TTC549 (cell line): ENCODE measurements at regions not wholly inside any gene's neighbourhood (a gene's known extent, or its start where the extent isn't known, plus 50 kb on each side); places are given as distances from the start of the nearest gene placed in this dataset.
"Not testable (repeated sequence)": the region's sequence is repeated elsewhere in the genome, so short reads cannot be mapped to it uniquely, and the experiment has no call there.

Experiments
- FAIRE-seq: peaks from 2 replicates; lab custom pipeline; 2012; peaks lifted over from hg19 to GRCh38; lab: Jason Lieb, UNC

GRCh38 chr5:123945548-123945947 is 433.6 kb downstream of the CSNK1G3 start:
- no peak for FAIRE-seq

DNA sequence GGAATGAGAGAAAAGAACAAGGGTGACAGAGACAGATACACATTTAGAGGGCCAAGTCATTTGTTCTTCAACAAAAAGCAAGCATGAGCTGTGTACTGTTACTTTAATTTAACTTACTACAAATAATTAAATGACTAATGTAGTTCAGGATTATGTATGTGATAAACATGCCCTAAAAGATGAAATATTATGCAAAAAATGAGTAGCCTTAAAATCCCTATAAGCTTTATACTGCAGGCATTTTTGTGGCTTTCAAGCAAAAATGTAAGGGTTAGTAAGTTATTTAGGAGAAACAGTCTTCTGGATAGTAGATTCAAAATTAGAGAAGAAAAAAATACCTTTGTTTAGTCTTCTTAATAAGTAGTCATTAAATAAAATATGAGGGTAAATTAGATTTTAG is 431.2 kb downstream of the CSNK1G3 start:
- no peak for FAIRE-seq

- no peak for FAIRE-seq
Measured at GRCh38 chr5:123940416-123940815, 428.4 kb downstream of the CSNK1G3 start.

DNA sequence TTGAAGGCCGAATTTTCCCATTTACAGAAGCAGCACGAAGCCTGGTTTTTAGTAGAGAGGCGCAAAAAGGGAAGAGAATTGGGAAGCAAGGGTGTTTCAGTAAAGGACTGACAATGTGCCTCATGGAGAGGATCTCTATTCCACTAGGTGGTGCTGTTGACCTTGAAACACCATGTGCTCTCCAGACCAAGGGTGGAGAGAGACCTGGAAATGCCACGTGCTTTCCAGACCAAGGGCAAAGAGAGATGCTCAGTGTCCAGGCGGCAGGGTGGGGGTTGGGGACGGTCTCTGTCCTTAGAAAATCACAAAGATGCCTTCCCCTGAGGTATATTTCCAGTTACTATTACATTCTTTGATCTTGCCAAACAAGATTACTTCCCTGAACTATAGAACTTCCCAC is 425.3 kb downstream of the CSNK1G3 start:
- FAIRE-seq, result peak; percentile 74

DNA sequence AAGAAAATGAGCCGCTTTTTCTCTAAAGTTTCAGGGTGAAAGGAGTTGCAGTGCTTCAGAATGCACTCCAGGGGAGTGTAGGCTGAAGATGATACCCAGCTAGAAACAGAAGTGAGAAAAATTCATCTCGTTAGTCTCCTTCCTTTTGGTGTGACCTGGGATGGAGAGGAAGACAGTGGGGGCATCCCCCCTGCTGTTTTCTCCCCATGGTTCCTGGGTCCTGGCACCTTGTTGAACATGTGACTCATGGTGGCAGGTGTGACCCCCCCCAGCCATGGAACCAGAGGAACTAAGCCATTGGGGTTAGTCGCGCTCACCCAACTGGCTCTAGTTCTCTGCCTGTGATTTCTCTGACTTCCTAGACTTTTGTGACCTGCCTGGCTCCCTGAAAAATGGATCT is 424.6 kb downstream of the CSNK1G3 start:
- FAIRE-seq, result no peak

GRCh38 chr5:123933812-123934211 is 421.8 kb downstream of the CSNK1G3 start:
- FAIRE-seq, result not testable (repeated sequence)

- no peak for FAIRE-seq
Measured at GRCh38 chr5:123929055-123929474, 417.1 kb downstream of the CSNK1G3 start.

GRCh38 chr5:123928401-123928800 is 416.4 kb downstream of the CSNK1G3 start:
- no peak for FAIRE-seq

GRCh38 chr5:123921193-123921592 is 409.2 kb downstream of the CSNK1G3 start:
- no peak for FAIRE-seq

GRCh38 chr5:123916345-123917121 is 404.6 kb downstream of the CSNK1G3 start:
- FAIRE-seq, result peak; percentile 82

- FAIRE-seq, result no peak
Measured at GRCh38 chr5:123914333-123914732, 402.4 kb downstream of the CSNK1G3 start.

- FAIRE-seq, result no peak
Measured at GRCh38 chr5:123907349-123907748, 395.4 kb downstream of the CSNK1G3 start.

DNA sequence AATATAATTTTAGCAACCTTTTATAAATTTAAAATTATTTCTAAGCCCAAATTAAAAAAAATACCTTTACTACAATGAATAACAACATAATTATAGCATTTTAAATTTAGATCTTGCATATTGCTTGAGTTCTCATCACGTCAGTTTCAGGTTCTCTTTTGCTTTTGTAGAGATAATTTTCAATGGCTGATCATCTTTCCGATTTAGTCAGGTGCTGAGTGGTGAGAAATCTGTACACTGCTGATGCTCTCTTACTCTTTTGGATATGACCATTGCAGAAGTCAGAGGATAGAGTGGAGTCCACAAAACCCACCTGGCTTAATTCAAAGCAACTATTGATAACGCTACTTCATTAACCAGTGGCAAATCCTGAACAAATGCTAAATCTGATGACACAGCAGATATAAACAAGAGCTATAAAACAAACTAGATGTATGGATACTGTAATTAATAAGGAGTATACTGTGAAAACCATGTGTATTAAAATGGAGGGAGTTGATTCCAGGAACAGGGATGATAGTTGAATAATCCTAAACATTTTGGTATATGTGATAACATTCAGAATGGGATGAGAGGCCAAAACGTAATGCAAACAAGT is 394.8 kb downstream of the CSNK1G3 start:
- FAIRE-seq, result no peak

DNA sequence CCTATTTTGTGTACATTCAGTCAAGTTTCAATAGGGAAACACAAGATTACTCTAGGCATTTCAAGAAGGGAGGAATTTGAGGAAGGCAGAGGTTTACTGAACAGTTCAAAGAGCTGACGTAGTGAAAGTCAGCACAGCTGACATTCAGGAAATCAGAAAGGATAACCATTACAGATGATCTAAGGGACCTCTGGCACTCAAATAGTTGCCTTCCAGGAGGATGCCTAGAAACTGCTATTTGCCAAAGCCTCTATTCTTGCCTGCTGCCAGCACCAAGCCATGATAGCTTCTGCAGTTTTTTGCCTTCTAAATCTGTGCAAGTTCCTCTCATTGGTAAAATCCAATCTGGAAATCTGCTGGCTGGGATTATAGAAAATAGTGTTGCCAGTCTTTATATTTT is 373.1 kb downstream of the CSNK1G3 start:
- no peak for FAIRE-seq

- peak; percentile 99 for FAIRE-seq
Measured at GRCh38 chr5:123882965-123883345, 371.0 kb downstream of the CSNK1G3 start.

GRCh38 chr5:123882319-123882964 is 370.5 kb downstream of the CSNK1G3 start:
- no peak for FAIRE-seq

- FAIRE-seq, result no peak
Measured at GRCh38 chr5:123881759-123882244, 369.8 kb downstream of the CSNK1G3 start.

GRCh38 chr5:123880875-123881274 is 368.9 kb downstream of the CSNK1G3 start:
- no peak for FAIRE-seq

DNA sequence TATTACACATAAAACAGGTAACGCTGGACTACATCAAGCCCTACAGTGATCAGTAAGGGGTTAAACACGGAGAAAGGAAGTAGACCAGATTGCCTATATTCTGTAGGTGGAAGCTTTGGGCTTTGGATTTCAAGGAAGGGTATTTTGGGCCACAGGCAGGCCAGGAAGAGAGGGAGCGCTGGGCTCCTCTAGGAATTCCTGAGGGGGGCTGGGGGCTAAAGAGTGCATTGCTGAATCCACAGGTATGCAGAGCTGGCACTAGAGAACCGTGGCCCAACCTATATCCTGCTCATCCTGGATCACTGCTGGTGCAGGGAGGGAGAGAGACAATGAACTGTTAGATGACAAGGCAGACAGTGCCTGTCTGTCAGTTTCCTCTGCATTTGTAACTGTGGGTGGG is 367.1 kb downstream of the CSNK1G3 start:
- FAIRE-seq, result no peak

- FAIRE-seq, result no peak
Measured at GRCh38 chr5:123876276-123876790, 364.4 kb downstream of the CSNK1G3 start.

DNA sequence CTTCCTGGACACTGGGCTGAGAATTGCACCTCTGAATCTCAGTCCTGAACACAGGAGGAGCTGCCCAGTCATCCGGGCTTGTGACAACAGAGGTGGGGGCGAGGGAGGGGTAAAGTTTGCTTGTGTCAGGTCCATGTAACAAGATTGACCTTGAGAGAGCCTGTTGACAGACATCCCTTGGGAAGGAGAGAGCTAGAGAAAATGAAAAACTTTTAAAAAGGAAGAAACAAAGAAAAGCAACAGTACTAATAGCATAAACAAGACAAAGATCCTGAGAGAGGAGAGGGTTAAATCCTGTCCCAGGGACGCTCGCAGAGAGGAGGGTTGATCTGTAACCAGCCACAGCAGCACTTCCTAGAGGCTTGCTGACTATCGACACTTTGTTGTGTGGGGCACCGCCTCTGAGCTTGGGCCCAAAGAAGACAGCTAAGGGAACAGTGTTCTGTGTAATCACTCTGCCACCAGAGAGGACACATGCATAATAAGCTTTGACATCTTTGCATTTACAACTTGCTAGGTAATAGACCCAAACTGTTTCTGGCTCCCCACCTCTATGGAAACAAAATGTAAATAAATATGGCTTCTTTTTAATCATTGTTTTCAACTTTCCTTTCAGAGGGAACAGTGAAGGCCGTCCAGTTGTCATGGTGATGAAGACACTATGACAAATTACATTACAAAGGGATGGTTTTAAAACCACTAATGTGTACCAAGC is 363.7 kb downstream of the CSNK1G3 start:
- no peak for FAIRE-seq

DNA sequence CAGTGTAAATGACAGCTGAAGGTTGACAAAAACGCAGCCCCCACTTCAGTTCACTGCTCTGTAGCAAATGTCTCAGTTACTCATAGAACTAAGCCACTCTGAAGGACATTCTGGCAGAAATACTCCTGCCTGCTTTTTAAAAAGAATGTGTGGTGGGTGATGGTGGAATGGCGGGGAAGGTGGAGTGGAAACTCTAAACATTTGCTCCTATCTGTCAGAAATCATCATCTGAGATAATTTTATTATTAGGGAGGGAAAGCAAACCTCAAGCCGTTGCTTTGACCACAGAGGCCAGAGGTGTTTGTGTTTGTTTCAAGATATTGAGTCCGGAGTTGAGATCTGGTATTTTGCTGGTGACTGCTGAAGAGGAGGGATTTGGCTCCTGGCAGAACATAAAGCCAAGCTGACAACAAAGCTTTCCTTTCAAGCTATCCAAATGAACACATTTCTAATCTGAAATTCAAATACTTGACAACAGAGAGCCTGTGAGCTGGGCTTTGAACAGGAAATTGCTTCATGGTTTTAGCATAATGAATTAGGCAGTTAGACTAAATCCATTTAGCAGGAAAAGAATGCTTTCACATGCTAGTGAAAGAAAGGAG is 362.7 kb downstream of the CSNK1G3 start:
- FAIRE-seq, result peak; percentile 99
